GM21529 (cell line): ENCODE measurements at regions not wholly inside any gene's neighbourhood (a gene's known extent, or its start where the extent isn't known, plus 50 kb on each side); places are given as distances from the start of the nearest gene placed in this dataset.
"Not testable (repeated sequence)": the region's sequence is repeated elsewhere in the genome, so short reads cannot be mapped to it uniquely, and the experiment has no call there.

ENCODE experiments used
- ATAC-seq: cut with Tn5 transposase; IDR thresholded peaks from one replicate; pipeline ENCODE4 v1.9.1; 2021; ENCODE audit not compliant: unreplicated experiment

DNA sequence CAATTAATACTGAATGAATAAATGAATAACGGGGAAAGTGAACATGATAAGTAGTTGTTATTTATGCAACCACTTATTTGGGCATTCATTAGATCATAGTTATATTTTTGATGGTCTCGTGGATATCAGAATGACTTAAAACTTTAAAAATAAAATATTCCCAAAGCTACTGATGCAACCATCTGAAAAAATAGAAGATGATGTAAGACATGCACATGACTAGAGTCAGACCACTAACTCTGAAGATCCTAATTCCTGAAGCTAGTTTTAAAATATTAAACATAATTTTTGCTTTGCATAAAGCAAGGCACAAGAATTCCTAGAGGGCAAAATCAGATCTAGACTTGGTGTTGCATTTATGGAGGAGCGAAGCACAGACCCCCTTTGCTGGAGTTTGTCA lies 616.1 kb downstream of the IRS1 start:
- ATAC-seq = no peak

DNA sequence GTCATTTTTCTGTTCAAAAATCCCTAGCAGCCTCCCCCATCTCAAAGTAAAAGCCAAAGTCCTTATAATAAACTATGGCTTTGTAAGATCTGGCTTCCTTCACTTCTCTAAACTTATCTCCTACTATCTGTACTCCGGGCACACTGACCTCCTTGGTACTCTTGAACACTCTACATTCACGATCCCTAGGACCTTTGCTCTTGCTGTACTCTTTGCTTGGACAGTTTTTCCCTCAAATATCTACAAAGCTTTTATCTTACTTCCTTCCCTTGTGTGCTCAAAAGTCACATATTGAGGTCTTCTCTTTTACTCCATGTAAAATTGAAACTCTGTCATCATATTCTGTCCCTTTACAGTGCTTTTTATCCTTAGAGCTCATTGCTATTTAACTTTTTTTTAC lies 616.6 kb downstream of the IRS1 start:
- ATAC-seq = no peak

DNA sequence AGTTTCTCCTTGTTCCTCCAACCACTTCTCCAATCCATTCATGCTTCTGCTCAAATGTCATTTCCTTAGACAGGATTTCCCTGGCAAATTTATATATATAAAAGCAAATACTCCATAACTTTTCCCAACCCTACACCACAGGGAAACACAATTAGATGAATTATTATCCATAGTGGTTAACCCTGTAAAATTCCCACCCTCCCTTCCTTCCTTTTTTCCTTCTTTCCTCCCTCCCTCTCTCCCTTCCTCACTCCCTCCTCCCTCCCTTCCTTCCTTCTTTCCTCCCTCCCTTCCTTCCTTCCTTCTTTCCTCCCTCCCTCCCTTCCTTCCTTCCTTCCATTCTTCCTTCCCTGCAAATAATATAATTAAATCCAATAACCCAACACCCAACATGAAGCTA lies 617.7 kb downstream of the IRS1 start:
- ATAC-seq = no peak

DNA sequence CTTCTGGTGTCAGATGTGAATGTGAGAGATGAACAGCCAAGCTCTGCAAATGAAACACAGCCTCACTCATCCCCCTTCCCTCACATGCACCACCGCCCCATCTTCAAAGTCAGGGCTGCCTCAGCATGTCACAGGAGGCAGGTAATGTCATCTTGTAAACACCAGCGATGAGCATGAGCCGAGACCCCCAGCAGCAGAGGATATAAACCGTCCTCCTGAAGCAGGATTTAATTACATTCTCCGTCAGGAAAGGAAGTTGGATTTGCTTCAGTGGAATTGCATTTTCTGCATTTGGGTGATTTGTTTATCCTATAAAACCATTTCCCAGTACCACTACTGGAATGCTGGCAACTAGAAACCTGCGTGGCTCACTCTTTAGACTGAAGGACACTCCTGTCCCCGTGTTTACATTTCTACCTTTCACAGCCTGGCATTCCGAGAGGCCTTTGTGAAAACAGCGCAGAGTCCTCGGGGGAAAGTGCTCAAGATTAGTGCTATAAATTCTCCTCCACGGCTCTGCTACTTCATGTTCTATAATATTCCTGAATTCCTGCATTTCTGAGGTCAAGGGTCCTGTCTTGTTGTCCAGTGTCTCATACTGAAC lies 619.2 kb downstream of the IRS1 start:
- no peak for ATAC-seq

GRCh38 chr2:226179010-226179409 lies 620.6 kb downstream of the IRS1 start:
- ATAC-seq = no peak

DNA sequence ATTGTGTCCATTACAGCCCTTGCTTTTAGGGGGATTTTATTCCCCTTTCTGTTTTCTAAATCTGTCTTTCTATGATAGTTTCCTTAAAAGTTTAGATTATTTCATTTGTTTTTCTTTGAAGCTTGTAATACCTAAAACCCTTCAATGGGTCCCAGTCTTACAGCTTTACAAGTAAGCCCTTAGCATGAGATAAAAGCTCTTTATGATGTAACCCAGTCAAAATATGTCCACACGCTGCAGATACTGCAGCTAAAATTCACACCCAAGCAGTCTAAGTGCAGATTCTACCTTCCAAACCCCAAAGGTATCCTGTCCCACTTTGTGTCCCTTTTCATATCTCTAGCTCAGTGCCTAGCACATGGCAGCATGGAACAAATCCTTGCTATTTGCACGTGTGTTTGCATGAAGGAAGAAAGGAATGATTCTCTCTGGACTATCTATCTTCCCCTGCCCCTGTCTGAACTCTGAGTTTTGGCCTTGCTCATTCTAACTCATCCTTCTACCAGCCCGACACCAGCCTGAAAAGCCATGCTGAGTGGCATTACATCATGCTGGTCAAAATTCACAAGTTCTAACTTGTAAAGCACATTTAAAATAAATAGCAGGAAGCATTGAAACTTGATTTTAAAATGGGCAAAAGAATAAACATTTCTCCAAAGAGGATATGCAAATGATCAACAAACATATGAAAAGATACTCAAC lies 623.2 kb downstream of the IRS1 start:
- ATAC-seq = no peak

GRCh38 chr2:226174390-226174789 lies 625.2 kb downstream of the IRS1 start:
- ATAC-seq = no peak

DNA sequence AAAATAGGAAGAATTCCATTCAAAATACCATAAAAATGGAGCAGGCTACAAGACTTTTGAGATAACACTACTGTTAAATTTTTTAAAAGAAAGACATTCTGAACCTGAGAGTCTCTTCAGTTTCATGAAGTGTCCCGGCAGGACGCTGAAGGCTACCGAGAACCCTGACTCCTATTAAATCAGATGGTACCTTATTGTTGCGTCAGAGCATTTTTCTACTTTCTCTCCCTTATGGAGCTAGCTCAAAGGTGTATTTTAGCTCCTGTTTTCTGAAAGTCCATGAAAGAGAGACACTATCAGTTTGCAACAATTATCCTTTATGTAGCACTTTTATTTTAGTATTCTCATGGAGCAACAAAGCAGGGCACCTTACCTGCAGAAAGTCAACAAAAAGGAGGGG lies 626.7 kb downstream of the IRS1 start:
- ATAC-seq = no peak

- ATAC-seq = no peak
Measured at GRCh38 chr2:226172309-226172708, 627.3 kb downstream of the IRS1 start.

GRCh38 chr2:226169751-226170581 lies 629.7 kb downstream of the IRS1 start:
- ATAC-seq = no peak

DNA sequence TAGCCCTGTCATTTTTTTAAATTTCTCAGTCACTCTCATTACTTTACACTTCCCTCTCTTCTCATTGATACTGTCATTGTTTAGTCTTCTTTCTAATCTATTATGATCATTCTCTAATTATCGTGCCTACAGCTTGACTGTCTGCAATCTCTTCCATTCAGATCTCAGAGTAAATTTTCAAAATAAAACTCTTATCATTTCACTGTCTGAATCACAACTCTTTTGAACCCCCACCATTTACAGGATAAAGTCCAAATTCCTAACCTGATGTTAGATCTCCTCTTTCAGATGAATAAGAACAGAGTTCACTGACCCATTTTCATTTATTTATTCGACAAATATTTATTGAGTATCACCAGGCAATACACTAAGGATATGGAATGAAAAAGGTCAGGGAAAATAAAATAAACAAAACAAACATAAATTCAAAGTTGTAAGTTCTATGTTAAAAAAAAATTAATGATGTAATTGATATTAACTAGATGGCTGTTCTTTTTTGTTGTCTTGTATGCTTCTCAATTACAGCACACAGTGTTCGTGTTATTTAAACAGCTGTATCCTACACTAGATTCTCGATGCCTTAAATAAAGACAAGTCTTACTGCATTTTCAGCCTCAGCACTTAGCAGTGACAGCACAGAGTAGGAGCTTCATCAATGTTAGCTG lies 631.0 kb downstream of the IRS1 start:
- no peak for ATAC-seq

GRCh38 chr2:226164512-226164911 lies 635.1 kb downstream of the IRS1 start:
- ATAC-seq = no peak

- not testable (repeated sequence) for ATAC-seq
Measured at GRCh38 chr2:226160617-226161016, 639.0 kb downstream of the IRS1 start.

GRCh38 chr2:226159875-226160479 lies 639.6 kb downstream of the IRS1 start:
- ATAC-seq = no peak

DNA sequence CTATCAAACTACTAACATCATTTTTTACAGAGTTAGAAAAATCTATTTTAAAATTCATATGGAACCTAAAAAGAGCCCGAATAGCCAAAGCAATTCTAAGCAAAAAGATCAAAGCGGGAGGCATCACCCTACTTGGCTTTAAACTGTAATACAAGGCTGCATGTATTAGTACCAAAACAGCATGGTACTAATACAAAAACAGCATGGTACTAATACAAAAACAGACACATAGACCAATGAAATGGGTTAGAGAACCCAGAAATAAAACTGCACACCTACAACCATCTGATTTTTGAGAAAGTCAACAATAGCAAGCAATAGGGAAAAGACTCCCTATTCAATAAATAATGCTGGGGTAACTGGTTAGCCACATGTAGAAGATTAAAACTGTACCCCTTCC lies 640.7 kb downstream of the IRS1 start:
- ATAC-seq = no peak

GRCh38 chr2:226158229-226158628 lies 641.4 kb downstream of the IRS1 start:
- ATAC-seq = no peak

GRCh38 chr2:226155093-226155875 lies 644.3 kb downstream of the IRS1 start:
- ATAC-seq = no peak

GRCh38 chr2:226154610-226155009 lies 645.0 kb downstream of the IRS1 start:
- ATAC-seq = no peak

DNA sequence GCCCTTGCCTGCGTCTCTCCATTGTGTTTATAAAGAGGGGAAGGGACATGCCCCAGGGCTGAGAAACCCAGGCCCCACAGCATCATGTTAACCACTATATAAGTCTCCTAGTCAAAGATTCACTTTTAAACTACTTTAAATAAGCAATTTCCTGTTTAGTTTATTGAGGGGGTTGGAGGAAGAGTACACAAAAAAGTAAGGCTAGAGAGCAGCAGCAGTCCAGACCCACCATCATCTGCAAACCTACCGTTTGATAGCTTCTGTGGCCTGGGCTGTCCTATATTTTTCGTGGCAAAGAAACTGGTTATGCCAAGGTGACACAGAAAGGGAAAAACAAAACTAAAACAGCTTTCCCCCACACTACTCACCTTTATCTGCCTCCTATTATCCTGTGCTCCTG lies 646.1 kb downstream of the IRS1 start:
- no peak for ATAC-seq

GRCh38 chr2:226151157-226151556 lies 648.5 kb downstream of the IRS1 start:
- no peak for ATAC-seq
